GM12873 (cell line): ENCODE measurements at regions not wholly inside any gene's neighbourhood (a gene's known extent, or its start where the extent isn't known, plus 50 kb on each side); places are given as distances from the start of the nearest gene placed in this dataset.

Source experiments
- CTCF ChIP-seq: IDR thresholded peaks from 2 replicates; pipeline ENCODE4 v1.5.1; 2012; ENCODE audit warnings: low read depth, mild to moderate bottlenecking, moderate library complexity, low read length, control low read depth; ENCODE audit not compliant: insufficient read depth; ENCODE audit errors: missing control alignments

DNA sequence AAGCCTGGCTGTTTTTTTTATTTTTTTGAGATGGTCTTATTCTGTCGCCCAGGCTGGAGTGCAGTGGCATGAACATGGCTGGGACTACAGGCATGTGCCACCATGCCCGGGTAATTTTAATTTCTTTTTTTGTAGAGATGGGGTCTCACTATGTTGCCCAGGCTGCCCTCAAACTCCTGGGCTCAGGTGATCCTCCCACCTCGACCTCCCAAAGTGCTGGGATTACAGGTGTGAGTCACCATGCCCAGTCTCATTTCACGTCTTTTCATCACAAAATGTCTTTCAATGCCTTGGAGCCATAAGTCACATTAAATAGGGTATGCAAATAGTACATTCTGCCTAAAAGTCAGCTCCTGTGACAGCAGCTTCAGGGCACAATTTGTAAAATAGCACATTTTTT is 52.8 kb downstream of the SOX2 start:
- no peak for TF ChIP-seq CTCF

GRCh38 chr3:181770296-181770695 is 58.6 kb downstream of the SOX2 start:
- TF ChIP-seq CTCF, result no peak

GRCh38 chr3:181771120-181771519 is 59.4 kb downstream of the SOX2 start:
- no peak for TF ChIP-seq CTCF

GRCh38 chr3:181772166-181772565 is 60.4 kb downstream of the SOX2 start:
- TF ChIP-seq CTCF, result no peak

GRCh38 chr3:181773921-181774320 is 62.2 kb downstream of the SOX2 start:
- TF ChIP-seq CTCF, result no peak

DNA sequence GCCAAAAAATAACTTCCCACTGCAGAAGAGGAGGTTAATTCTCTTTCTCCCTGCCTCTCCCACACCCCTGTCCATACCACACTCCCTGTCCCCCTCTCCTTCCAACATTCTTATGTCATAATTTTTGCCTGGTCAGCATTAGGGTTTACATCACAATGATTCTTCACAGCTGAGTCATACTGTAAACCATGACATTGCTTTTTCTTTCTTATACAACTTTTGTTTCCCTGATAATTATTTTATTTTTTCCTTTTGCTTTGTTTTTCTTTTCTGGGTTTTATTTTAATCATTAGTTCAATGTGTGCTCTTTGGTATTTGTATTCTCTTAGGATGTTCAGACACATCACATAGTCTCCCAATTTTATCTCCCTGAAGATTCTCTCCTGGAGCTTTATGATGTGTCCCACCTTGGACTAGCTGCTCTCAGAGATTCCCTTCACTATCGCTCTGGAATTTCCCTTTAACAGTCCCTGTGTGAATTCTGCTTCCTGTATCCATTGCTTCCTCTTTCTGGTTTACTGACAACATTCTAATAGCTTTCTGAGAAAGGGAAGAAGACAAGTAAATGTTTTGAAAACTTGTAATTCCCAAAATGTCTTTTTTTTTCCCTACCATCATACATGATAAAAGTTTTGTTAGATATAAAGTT is 70.7 kb downstream of the SOX2 start:
- no peak for TF ChIP-seq CTCF

DNA sequence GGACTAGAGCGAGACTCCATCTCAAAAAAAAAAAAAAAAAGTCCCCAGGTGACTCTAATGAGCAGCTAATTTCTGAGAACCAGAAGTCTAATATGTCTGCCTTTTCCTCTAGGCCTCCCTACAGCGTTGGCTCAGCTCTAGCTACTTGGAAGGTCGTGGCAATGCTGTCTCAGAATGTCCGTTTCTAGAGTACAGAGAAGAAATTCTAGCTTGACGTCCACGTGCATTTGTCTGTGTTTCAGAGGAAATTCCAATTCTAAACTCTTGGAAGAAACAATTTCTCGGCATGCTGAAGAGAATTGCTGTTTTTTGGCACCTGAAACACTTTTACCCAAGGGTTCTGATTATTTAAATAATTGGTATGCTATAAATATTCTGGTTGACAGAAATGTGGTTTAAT is 78.8 kb downstream of the SOX2 start:
- TF ChIP-seq CTCF, result no peak
